GM18907 (cell line): ENCODE measurements at regions not wholly inside any gene's neighbourhood (a gene's known extent, or its start where the extent isn't known, plus 50 kb on each side); places are given as distances from the start of the nearest gene placed in this dataset.

Experiments used
- ATAC-seq: cut with Tn5 transposase; IDR thresholded peaks from one replicate; pipeline ENCODE4 v1.9.1; 2021; ENCODE audit warnings: mild to moderate bottlenecking, moderate library complexity; ENCODE audit not compliant: unreplicated experiment

DNA sequence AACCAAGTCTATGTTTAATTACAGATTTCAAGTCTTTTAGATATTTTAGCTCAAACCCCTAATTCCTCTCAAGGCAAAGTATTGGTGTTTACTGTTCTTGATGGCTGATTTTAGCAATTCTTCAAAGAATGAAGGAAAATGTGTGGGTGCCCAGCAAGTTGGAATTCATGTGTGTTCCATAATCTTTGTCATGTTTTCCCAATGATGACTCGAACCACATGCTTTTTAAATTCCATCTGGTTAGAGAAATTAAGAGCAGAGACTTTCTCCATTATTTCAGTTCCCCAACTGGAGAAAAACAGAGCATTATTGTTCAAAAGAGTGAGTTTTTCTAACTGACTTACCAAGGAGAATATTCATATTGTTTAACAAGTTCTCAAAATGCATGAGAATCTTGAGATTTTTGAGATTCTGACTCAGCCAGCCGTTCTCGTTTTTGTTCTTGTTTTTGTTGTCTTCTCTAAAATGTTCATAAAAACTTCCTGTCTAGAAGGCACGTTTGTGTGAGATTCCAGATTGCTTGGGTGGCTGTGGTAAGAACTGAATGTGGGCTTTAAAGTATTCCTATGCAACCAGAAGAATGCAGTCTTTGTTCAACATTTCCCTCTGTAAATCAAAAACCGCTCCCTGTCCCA lies 404.7 kb downstream of the IRS2 start:
- ATAC-seq, result no peak

DNA sequence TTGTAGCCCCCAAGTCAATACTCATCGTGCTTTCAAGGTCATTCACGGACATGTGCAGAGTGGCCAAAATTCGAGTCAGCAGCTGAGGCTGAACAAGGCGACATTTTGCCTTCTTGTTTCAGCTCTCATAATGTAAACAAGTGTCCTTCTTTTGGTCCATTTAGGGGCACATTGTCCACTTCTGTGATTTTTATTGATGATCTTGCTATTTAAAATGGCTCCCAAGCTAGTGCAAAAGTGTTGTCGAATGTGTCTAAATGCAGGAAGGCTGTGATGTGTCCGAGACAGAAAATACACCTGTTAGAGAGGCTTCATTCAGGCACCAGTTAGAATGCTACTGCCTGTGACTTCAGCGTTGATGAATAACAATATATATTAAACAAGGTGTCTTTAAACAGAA lies 405.9 kb downstream of the IRS2 start:
- ATAC-seq, result no peak

DNA sequence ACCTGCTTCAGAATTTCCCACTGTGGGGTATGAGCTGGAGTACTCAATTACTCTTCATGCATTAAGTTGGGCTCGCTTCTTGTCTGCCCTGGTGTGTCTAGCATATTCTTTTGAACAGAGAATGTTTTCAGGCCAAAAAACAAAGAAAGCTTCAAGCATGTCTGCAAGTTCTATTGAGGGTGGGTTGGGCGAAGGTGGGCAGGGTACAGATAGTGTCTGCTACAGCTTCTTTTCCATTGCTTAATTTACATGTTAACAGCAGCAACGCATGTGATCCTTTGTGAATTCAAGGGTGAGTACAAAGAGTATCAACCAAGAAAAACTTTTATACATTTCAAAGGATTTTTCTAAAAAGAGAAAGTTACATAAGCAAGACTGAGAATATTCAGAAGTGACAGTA lies 406.5 kb downstream of the IRS2 start:
- no peak for ATAC-seq

DNA sequence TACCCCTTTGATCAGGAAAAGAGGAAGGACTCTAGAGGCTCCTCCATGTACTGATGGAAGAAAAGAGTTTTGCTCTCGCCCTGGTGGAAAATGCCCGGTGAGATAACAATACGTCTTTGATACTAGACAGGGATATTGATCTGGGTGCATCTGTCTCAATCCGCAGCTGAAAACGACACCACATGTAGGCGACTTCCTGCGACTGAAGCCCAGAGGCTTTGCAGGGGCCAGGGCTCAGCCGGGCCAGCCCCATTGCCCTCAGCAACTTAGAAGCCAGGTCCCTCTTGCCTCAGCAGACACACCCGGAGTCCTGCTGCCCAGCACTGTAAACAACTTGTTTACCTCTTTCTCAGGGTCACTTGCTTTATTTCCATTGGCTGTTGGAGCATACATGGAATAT lies 409.4 kb downstream of the IRS2 start:
- no peak for ATAC-seq

DNA sequence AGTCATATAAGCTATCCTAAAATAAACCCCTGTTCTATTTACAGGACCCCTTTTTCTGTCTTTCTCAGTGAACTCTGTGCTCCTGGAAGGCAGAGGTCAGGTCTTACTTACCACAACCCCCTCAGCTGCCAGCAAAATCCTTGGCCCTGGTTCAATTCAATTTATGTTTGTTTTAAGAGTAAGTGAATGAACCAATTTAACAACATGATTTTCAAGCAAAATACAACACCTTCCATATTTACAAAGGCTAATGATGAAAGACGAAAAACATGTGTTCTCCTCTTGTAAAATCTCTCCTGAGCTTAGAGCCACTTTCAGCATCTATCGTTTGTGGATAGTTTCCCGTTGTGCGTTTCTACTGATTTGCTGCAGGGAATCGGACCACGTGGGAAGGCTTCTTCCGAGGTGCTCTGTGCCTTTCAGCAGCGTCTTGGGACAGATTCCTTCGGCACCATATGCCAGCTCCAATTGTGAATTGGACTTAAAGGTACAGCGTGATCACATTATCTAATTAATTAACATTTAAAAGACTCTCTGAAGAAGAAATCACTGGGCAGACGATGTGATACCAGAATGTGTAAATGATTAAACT lies 411.7 kb downstream of the IRS2 start:
- ATAC-seq, result no peak

DNA sequence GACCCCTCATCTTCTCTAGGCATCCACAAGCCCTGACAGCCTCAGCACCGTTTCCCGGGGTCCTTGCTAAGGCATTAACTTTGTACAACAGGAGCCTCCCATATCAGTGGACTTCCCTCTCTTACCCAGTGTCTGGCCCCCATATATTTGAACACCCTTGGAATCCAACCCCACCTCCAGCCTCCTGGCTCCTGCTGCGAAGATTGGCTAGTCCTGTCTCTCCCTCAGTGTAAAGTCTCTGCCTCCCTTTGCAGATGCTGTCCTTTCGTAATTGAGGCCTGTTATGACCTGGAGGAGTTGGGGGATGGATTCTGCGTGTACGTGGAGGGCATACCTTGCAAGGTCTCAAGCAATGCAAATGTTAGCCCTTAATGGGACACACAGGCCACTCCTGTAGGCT lies 413.7 kb downstream of the IRS2 start:
- no peak for ATAC-seq

DNA sequence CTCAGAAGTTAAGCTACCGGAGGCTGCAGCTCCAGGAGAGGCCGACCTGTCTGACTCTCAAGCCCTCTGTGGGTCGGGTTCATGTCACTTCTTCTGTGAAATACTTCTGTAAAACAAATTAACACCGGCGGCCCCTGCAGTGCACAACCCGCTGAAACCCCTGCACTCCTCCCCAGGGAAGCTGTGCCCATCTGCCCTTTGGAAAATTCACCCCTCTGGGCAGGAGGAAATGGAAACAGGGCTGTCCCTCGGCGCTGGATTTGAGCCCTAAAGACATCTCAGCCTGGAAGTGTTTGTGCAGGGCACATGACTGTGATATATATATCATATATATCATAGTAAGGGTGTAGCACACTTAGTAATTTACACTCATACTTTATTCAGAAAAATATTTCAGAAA lies 415.3 kb downstream of the IRS2 start:
- no peak for ATAC-seq

DNA sequence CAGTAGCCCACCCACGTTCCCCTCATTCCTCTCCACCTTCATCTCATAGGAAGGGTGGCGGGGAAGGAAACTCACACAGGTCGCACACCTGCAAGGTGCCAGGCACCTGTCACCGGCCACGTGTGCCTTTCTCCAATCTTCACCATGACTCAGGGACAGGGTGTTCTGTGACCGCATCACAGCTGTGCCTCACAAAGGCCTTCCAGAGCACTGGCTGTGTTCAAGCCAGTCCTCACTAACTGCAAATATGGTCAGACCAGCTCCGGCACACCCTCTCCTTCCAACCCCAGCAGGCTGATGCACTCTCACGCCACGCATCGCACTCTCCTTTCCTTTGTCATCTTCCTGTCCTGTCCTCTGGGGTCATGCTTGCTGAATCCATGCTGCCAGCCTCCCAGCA lies 415.9 kb downstream of the IRS2 start:
- ATAC-seq, result no peak

DNA sequence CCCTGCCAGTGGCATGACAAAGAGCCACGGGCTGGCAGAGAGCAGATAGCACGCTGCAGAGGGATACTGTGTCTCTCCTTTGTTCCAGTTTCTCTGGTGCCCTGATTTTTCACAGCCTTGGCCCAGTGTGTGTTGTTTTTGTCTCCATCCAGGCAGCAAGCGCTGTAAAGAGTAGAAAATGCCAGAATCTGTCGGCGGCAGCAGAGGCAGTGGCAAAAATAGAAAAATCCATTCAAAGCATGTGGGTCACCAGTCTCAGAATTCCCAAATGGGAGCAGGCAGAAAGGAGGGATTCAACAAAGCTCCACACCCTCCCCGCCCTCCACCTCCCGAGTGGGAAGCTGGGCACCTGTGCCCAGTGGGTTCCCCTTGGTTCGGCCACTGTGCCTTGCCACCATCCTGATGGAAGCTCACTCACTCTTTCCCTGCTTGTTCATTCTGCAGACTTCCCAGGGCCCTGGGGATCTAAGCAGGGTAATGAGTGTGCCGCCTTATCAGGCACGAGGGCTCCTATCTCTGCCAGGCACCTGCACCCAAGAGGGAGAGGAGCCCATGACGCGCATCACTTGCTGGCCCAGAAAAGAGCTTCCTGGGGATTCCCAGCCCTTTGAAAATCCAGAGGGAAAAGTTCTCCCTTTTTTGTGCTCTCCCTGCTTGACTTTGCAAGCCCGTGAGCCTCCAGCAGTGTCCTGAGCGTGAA lies 416.9 kb downstream of the IRS2 start:
- ATAC-seq, result no peak

DNA sequence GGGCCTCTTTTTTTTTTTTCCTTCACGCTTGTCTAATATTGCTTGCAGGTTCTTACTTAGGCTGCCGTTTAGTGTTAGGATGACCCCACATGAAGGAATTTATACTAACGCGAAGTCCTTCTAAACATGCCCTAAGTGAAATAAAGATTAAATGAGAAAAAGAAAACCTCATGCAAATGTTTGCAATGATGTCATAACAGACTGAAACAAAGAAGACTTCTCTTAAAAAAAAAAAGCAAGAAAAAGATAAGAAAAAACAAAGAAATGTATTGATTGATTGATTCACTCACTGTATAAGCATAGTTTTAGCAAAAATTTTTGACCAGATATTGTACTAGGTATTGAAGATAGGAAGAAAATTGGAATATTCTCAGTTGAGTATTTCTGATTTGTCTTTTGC lies 418.2 kb downstream of the IRS2 start:
- ATAC-seq, result no peak

DNA sequence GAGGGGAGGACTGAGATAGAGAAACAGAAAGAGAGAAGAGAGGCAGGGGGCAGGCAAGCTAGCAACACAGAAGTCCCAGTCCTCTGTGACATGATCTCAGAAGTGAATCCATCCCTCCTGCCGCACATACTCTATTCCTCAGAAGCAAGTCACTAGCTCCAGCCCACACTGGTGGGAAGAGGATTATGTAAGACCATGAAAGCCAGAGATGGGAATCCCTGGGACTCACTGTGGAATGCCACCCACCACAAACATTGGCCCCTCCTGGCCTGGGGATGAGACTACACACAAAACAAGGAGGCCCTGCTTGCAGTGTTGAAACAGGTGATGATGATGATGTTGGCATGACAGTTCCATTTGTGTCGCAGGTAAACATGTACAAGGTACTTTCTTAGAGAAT lies 419.9 kb downstream of the IRS2 start:
- no peak for ATAC-seq

DNA sequence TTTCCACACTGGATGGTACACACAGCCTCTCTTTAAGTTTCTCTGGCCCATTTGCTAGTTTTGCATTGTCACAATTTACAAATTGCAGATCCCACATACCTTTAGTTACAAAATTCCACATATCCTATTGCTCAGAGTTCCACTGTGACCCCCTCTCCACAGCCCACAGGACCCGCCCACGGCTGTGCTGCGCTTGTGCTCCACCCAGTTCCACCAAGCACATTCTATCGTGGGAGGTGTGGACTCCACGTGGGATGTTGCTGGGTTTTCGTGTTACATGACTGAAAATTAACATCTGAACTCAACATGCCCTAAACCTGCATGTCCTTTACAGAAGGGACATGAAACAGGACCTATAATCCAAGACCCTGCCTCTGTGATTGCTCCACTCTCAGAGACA lies 423.0 kb downstream of the IRS2 start:
- no peak for ATAC-seq

DNA sequence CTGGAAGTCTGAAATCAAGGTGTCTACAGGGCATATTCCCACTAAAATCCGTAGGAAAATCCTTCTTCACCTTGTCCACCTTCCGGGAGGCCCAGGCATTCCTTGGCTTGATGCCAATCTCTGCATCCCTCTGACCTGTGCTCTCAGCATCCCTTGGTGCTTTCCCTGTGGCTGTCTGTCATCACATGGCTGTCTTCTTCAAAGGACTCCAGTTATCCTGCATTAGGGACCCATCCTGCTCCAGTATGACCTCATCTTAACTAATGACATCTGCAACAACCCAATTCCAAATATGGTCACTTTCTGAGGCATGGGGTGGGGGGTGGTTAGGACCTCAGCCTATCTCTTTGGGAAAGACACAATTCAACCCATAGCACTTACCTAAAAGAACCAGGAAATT lies 423.8 kb downstream of the IRS2 start:
- no peak for ATAC-seq

DNA sequence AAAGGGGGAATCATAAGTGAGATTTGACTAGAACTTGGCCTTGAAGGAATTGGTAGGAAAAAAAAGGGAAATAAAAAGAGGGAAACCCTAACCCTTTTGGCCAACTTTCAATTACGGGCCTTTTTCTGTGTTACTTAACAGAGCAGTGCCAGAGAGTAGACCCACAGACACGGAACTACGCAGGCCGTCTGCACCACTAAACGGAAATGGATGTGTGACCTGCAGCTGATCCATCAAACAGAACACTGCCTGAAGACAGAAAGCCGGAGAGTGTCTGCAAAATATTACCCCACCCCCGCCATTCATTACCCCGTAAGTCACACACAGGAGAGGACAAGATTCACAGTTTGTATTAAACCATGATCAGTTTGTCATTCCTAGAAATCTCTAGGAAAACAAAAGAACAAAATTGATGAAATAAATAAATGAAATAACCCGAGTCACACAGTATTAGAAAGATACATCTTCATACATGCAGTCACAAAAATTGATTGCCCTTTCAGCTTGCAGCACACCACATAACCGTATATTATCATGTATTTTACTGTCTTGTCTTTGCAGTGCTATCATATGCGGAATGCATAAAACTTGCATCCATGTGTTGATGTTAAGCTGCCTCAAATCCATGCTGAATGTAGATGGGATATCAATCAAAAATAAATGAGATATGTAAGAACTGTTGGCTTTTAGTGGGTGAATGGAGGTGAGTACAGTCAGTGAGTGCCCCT lies 424.7 kb downstream of the IRS2 start:
- ATAC-seq, result no peak

DNA sequence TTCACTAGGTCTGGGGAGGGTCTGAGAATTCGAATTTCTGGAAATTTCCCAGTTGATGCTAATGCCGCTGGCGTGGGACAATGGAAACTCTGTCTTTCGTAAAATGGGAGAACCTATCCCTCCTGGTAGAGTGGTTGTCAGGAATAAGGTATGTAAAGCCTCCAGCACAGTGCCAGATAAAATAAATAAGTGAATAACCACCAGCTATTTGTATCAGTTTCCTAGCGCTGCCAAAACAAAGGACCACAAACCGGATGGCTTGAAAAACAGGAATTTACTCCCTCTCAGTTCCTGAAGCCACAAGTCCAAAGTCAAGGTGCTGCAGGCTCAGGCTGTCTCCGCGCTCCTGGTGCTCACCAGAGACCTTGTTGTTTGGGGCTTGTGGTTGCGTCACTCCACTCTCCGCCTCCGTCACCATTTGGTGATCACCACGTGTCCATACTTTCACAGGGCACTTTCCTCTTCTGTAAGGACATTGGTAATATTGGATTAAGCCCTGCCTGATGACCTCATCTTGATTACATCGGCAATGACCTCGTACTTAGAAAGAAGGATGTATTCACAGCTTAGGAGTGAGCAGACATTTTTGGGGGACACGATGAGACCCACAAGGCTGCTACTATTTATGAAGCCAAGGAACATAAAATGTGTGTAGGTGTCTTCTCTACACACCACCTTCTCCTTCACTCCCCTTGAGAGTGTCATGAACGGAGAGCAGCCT lies 428.5 kb downstream of the IRS2 start:
- ATAC-seq, result no peak

DNA sequence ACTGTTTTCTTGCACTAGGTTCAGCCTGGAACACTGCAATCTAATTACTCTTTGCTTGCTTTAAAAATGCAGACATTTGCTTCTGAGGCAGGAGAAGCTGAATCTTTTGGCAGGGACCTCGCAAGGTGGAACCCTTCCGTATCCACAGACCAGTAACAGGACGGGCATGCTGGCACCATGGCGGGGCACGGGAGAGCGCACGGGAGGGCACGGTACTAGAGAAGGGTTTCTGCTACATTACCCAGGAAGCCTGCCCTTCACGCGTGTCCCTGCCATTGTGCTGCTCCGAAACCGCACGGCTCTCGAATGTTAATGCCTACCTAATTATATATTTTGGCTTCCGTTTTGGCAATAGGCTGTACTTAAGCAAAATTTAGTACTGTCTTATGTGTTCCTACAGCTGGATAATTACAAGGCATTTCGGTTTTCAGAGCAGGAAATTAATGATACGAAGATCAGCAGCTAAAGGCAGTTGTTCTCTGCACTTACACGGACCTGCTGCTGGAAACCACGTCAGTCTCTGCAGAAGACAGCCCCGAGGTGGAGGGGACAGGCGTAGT lies 430.4 kb downstream of the IRS2 start:
- ATAC-seq, result no peak

DNA sequence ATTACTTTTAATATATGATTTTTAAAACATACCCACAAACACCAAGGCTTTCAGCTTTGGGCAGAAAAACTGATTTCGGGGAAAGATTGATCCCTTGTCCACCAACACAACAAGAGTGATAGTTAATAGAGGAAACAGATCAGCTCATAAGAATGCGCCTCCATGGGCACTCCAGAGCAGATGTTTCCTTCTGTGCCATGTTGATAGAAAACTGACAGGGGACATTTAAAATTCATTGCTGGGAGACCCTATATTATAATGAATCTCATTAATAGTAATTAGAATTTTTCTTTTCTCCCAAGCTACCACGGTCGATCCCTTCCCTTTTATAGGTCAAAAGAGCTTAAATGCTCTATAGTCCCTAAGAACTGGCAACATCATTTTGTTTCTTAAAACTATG lies 431.2 kb downstream of the IRS2 start:
- ATAC-seq, result no peak

DNA sequence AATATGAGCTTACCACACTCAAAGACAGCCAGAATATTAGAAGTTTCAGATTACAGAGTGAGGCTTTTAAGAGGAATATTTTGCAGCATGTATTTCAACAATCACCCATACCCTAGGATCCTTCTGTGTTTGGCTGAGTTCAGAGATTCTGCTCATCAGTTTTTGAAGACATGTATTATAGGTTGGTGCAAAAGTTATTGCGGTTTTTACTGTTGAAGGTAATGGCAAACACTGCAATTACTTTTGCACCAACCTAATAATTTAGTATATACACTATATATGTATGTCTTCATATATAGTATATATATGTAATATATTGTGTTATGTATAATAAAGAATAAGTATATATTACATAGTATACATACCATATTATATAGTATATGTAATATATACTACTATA lies 435.1 kb downstream of the IRS2 start:
- no peak for ATAC-seq

DNA sequence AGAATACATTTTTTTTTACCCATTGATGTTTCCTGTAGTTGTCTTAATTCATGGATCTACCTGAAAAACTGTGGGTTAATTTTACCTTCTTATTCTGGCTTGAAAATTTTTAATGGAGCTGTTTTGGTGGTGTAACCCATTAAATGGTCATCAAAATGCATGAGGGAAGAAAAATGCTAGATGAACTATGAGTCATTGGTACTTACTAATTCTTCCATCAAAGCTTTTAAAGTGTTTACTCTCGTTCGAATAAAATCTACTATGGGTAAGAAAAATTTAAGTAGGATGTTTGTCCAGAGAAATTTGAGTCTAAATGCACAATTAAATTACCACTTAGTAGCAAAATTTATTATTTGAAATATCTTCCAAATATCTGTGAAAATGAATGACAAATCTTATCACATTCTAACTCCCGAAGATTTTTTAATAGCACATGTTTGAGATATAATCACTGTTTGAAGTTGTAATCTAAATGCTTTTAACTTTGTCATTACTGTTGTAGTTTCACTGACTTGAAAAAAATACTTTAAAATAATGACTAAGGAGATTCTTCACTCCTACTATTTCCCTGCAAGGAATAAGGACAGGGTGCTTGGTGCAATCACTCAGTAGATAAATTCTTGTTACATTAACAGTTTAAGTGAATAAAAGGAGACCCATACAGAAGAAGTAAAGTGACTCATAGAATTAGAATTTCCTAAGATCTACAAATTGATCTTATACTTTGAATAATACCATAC lies 437.7 kb downstream of the IRS2 start:
- ATAC-seq, result no peak

DNA sequence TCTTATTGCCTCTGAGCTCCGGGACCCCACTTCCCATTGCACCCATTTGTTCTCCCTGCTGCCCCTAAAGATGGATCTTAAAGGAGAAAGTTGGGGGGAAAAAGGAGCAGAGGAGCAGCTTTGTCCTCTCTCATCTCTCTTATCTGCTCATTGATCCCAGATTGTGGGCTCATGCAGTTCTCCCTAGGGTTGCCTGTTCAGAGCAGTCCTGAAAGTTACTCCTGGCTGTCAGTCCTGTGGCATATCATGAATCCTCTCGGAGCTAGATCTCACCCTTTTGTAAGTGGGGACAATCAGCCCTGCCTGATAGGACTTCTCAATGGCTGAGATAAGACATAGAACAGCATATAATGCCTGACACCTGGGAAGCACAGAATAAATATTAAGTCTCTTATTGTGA lies 440.3 kb downstream of the IRS2 start:
- no peak for ATAC-seq
